ENCODE measurements at regions not wholly inside any gene's neighbourhood (a gene's known extent, or its start where the extent isn't known, plus 50 kb on each side); places are given as distances from the start of the nearest gene placed in this dataset.

- TF ChIP-seq, protein P1, sequence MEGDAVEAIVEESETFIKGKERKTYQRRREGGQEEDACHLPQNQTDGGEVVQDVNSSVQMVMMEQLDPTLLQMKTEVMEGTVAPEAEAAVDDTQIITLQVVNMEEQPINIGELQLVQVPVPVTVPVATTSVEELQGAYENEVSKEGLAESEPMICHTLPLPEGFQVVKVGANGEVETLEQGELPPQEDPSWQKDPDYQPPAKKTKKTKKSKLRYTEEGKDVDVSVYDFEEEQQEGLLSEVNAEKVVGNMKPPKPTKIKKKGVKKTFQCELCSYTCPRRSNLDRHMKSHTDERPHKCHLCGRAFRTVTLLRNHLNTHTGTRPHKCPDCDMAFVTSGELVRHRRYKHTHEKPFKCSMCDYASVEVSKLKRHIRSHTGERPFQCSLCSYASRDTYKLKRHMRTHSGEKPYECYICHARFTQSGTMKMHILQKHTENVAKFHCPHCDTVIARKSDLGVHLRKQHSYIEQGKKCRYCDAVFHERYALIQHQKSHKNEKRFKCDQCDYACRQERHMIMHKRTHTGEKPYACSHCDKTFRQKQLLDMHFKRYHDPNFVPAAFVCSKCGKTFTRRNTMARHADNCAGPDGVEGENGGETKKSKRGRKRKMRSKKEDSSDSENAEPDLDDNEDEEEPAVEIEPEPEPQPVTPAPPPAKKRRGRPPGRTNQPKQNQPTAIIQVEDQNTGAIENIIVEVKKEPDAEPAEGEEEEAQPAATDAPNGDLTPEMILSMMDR (conservative IDR thresholded peaks at IDR 0.05; ENCODE audit: low read length) = no peak
- TF ChIP-seq EZH2phosphoT487 (IDR thresholded peaks at IDR 0.05; ENCODE audit: borderline replicate concordance, low read depth, low read length) = no peak
Measured at GRCh38 chr9:87016681-87017080, 69.4 kb upstream of the GAS1 start.

All from OCI-LY7 (cell line).